ENCODE measurements at regions not wholly inside any gene's neighbourhood (a gene's known extent, or its start where the extent isn't known, plus 50 kb on each side); places are given as distances from the start of the nearest gene placed in this dataset.

- TF ChIP-seq POLR2AphosphoS5 (IDR thresholded peaks at IDR 0.05), result no peak
- TF ChIP-seq CTCF (IDR thresholded peaks at IDR 0.05 in 8 of 11, conservative IDR thresholded peaks at IDR 0.05 in 3 of 11), result no peak
- TF ChIP-seq POLR2A (IDR thresholded peaks at IDR 0.05), result no peak
Measured at GRCh38 chr5:113902917-113903660, 389.6 kb downstream of the YTHDC2 start.
